COLO668 (cell line): ENCODE measurements at regions not wholly inside any gene's neighbourhood (a gene's known extent, or its start where the extent isn't known, plus 50 kb on each side); places are given as distances from the start of the nearest gene placed in this dataset.

Source experiments
- DNase-seq: peaks from one replicate; lab custom pipeline; 2025; ENCODE audit not compliant: unreplicated experiment; lab: John Stamatoyannopoulos, UW

GRCh38 chr15:91471468-91471867 lies 371.4 kb downstream of the SV2B start:
- no peak for DNase-seq

GRCh38 chr15:91472316-91472756 lies 372.3 kb downstream of the SV2B start:
- no peak for DNase-seq

- DNase-seq: no peak
Measured at GRCh38 chr15:91473894-91474545, 374.0 kb downstream of the SV2B start.

GRCh38 chr15:91476861-91477260 lies 376.6 kb upstream of the SLCO3A1 start:
- no peak for DNase-seq

- DNase-seq: no peak
Measured at GRCh38 chr15:91478717-91479191, 374.8 kb upstream of the SLCO3A1 start.

- no peak for DNase-seq
Measured at GRCh38 chr15:91480426-91480825, 373.1 kb upstream of the SLCO3A1 start.

- DNase-seq: no peak
Measured at GRCh38 chr15:91482799-91483198, 370.7 kb upstream of the SLCO3A1 start.

- DNase-seq: no peak
Measured at GRCh38 chr15:91484141-91484540, 369.4 kb upstream of the SLCO3A1 start.

GRCh38 chr15:91488452-91488851 lies 365.1 kb upstream of the SLCO3A1 start:
- DNase-seq: no peak

GRCh38 chr15:91490211-91490610 lies 363.3 kb upstream of the SLCO3A1 start:
- no peak for DNase-seq

- peak; percentile 36 for DNase-seq
Measured at GRCh38 chr15:91491101-91491950, 362.2 kb upstream of the SLCO3A1 start.

GRCh38 chr15:91496754-91497691 lies 356.5 kb upstream of the SLCO3A1 start:
- DNase-seq: no peak

GRCh38 chr15:91498046-91498748 lies 355.3 kb upstream of the SLCO3A1 start:
- no peak for DNase-seq

- DNase-seq: no peak
Measured at GRCh38 chr15:91498749-91499062, 354.8 kb upstream of the SLCO3A1 start.

- no peak for DNase-seq
Measured at GRCh38 chr15:91499774-91500383, 353.6 kb upstream of the SLCO3A1 start.

- DNase-seq: no peak
Measured at GRCh38 chr15:91508633-91509032, 344.9 kb upstream of the SLCO3A1 start.

GRCh38 chr15:91514147-91514546 lies 339.4 kb upstream of the SLCO3A1 start:
- DNase-seq: no peak

GRCh38 chr15:91515188-91515754 lies 338.2 kb upstream of the SLCO3A1 start:
- no peak for DNase-seq

GRCh38 chr15:91516866-91517265 lies 336.6 kb upstream of the SLCO3A1 start:
- no peak for DNase-seq
